ENCODE measurements at regions not wholly inside any gene's neighbourhood (a gene's known extent, or its start where the extent isn't known, plus 50 kb on each side); places are given as distances from the start of the nearest gene placed in this dataset.

DNA sequence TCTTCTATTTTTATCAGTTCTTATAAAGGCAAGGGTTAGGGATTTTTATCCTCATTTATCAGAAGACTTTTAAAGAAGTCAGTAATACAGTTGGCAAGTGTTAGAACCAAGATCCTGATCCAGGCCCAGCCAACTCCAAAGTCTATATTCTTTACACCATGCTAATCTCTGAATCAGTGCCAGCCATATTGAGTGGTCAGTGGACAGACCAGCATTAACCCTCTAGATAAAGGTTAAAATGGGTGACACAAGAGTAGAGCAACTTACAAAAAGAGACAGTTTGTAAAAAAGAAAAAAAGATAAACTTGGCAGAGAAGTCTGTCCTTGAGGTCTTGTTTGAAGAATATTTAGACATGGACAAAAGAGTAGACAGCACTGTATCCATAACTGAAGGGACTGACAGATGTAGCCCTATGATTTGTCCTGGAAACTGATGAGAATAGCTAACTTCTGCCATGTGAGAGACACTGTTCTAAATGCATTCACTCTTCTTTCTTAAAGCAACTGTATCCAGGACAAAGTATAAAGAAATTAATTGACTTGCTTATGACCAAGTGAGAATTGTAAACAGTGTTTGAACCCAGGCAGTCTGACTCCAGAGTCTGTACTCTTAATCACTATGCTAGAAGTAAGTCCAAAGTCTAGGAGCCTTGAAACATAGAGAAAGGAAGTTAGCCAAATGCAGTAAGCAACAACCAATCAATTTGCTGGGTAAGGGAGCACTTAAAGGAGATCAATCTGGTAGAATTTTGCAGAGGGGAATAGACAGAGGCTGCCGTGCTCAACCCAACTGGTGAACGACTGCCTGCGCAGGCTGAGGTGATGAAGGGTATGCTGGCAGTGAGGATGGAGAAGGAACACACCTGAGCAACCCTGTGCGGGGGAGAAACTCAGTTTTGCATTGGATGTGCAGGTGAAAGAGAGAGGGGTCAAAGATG lies 103.7 kb downstream of the TTC6 start:
- Histone ChIP-seq H3K4me3 (no peak overlapping the region), H3K27ac (no peak overlapping the region), H3K9me3 (no peaks in the 10 kb centered on the region), H3K4me1 (peaks cover 0 to 6% (median 0%) of the 10 kb centered on the region in 4 donors), H3K27me3 (no peaks in the 10 kb centered on the region), H3K36me3 (no peaks in the 10 kb centered on the region)
- no peak for DNase-seq
- 90 to 91% methylated on average over 4 of the region's 4 CpGs for WGBS, 2 donors
- no peak for TF ChIP-seq EP300 (IDR thresholded peaks at IDR 0.05)
- TF ChIP-seq POLR2A (IDR thresholded peaks at IDR 0.05): no peak
- TF ChIP-seq, protein P1, sequence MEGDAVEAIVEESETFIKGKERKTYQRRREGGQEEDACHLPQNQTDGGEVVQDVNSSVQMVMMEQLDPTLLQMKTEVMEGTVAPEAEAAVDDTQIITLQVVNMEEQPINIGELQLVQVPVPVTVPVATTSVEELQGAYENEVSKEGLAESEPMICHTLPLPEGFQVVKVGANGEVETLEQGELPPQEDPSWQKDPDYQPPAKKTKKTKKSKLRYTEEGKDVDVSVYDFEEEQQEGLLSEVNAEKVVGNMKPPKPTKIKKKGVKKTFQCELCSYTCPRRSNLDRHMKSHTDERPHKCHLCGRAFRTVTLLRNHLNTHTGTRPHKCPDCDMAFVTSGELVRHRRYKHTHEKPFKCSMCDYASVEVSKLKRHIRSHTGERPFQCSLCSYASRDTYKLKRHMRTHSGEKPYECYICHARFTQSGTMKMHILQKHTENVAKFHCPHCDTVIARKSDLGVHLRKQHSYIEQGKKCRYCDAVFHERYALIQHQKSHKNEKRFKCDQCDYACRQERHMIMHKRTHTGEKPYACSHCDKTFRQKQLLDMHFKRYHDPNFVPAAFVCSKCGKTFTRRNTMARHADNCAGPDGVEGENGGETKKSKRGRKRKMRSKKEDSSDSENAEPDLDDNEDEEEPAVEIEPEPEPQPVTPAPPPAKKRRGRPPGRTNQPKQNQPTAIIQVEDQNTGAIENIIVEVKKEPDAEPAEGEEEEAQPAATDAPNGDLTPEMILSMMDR (IDR thresholded peaks at IDR 0.05): no peak
- no peak for TF ChIP-seq POLR2AphosphoS5 (IDR thresholded peaks at IDR 0.05)
- intact Hi-C loops (cut with DNase I): no loop called here

DNA sequence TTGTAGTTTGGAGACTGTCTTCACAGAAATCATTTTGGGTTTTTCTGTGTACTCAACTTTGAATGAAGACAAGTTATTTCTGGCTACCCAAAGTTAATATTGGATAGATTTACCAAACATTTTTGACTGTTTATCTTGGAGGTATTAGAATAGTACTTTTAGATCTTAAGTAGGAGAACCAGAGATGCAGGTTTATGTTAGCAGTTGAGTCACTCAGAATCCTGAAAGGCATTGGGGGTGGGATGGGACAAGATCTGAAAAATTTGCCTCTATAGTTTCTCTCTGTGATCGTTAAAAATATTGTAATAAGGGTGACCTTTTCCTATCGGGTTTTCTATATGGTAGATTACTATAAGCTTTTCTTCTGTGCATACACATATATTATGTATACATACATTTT lies 112.3 kb downstream of the TTC6 start:
- Histone ChIP-seq H3K4me1 (no peaks in the 10 kb centered on the region), H3K36me3 (no peaks in the 10 kb centered on the region), H3K27ac (no peak overlapping the region), H3K27me3 (no peaks in the 10 kb centered on the region), H3K9me3 (no peaks in the 10 kb centered on the region), H3K4me3 (no peak overlapping the region)
- TF ChIP-seq EP300 (IDR thresholded peaks at IDR 0.05): no peak
- TF ChIP-seq POLR2AphosphoS5 (IDR thresholded peaks at IDR 0.05): no peak
- no peak for TF ChIP-seq POLR2A (IDR thresholded peaks at IDR 0.05)
- TF ChIP-seq, protein P1 (IDR thresholded peaks at IDR 0.05): no peak
- intact Hi-C loops (cut with DNase I): no loop called here
- WGBS, 2 donors: 77 to 85% methylated on average over 2 of the region's 2 CpGs
- DNase-seq: no peak

DNA sequence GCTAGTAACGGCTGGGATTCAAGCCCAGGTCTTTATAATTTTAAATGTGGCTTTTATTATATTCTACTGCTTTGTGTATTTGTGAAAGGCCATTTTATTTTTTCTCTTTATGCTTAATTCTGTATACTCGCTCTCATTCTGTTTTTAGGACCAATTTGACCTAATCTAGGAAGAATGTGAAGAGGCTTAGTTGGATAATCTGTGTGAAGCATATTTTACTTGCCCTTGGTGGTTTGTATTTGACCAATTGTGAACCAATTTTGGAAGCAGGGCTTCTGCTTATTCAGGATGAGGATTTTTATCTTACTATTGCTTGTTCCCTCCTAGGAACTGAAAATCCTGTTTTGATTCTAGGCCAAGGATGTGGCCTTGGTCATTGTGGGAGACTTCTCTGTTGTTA lies 113.1 kb downstream of the TTC6 start:
- intact Hi-C loops (cut with DNase I): no loop called here
- no peaks in the 10 kb centered on the region for H3K9me3 ChIP-seq
- no peaks in the 10 kb centered on the region for H3K4me1 ChIP-seq
- TF ChIP-seq POLR2A (IDR thresholded peaks at IDR 0.05) (no peak), EP300 (IDR thresholded peaks at IDR 0.05) (no peak), POLR2AphosphoS5 (IDR thresholded peaks at IDR 0.05) (no peak)
- TF ChIP-seq, protein P1 (IDR thresholded peaks at IDR 0.05): no peak
- H3K36me3 ChIP-seq: no peaks in the 10 kb centered on the region
- no peak overlapping the region for H3K27ac ChIP-seq
- no peaks in the 10 kb centered on the region for H3K27me3 ChIP-seq
- no peak overlapping the region for H3K4me3 ChIP-seq
- DNase-seq: no peak
- WGBS, 2 donors: 66 to 80% methylated on average over 2 of the region's 2 CpGs

DNA sequence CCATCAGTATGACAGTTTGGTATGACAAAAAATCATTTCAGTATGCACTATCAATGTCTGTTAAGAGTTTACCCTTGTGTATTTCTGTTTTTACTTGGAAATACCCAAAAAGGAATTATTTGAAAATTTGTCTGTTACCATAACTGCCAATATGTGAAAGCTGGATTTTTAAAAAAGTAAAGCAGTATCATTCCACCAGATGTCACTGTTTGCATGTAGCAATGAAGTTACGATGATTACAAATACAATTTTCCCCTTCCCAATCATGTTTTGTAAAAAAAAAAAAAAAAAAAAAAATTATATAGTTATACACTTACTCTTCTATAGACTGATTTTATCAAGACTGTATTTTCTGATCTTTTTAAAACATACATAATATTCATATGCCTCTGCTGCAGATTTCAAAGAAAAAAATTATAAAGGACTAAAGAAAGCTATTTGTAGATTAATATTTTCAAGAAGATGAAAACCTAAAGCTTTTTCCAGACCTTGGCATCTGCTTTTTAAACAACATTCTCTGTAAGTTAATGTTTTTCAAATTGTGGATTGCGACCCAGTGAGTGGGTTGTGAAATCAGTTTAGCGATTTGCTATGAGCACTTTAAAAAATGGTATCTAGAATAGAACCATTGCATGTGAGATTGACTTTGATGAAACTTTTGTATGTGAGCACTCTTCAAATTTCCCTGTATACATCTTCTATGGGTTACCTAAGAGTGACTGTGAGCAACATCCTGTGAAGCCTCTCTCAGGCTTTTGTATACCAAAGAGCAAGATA lies 114.2 kb downstream of the TTC6 start:
- 69 to 74% methylated on average over 3 of the region's 3 CpGs for WGBS, 2 donors
- H3K36me3 ChIP-seq: no peaks in the 10 kb centered on the region

More for the DNA sequence above, 114.2 kb downstream of the TTC6 start:
- Histone ChIP-seq H3K4me3 (no peak overlapping the region), H3K27ac (no peak overlapping the region), H3K9me3 (no peaks in the 10 kb centered on the region), H3K4me1 (no peaks in the 10 kb centered on the region), H3K27me3 (no peaks in the 10 kb centered on the region)
- intact Hi-C loops (cut with DNase I): loop anchor here (1.0 kb wide), 1 partner anchor 165 kb away; no protein-coding TSS in a partner anchor
- DNase-seq: no peak
- TF ChIP-seq, protein P1 (IDR thresholded peaks at IDR 0.05): peak in 2 of 4 experiments; percentile 19 to 41
- TF ChIP-seq POLR2A (IDR thresholded peaks at IDR 0.05): no peak
